Ovary (tissue), 7 donors: ENCODE measurements at regions not wholly inside any gene's neighbourhood (a gene's known extent, or its start where the extent isn't known, plus 50 kb on each side); places are given as distances from the start of the nearest gene placed in this dataset.

Experiments
- DNase-seq, 5 donors: peaks; one replicate each; pipeline ENCODE4 v3.0.0-alpha.2; 2019 to 2020
- H3K27ac ChIP-seq, 2 donors: fragments of 200-600 bp; one replicate each; pipeline versions ENCODE4 v1.5.1 to v1.8.0; 2019 to 2022
- H3K27me3 ChIP-seq: fragments of 200-600 bp; one replicate; pipeline ENCODE4 v1.8.0; 2022
- H3K36me3 ChIP-seq: fragments of 200-600 bp; sonication (generic); one replicate; pipeline ENCODE4 v1.5.1; 2019
- H3K4me1 ChIP-seq: one replicate; pipeline ENCODE4 v1.8.1; 2013; ENCODE audit warnings: mild to moderate bottlenecking, moderate library complexity; ENCODE audit not compliant: insufficient read depth
- H3K4me3 ChIP-seq: fragments of 200-600 bp; sonication (generic); one replicate; pipeline ENCODE4 v1.5.1; 2017
- H3K9me3 ChIP-seq, 2 donors: fragments of 200-600 bp in 1 of 2; sonication (generic) in 1 of 2; one replicate each; pipeline versions ENCODE4 v1.5.1 to v1.8.1; 2013 to 2019; ENCODE audit warnings: mild to moderate bottlenecking in 1 of 2, moderate library complexity in 1 of 2
- EP300 ChIP-seq: sonication (generic); formaldehyde crosslinking; IDR thresholded peaks from one replicate; pipeline ENCODE4 v1.6.1; 2017; ENCODE audit warnings: antibody characterized with exemption
- POLR2A ChIP-seq: fragments of 450-650 bp; IDR thresholded peaks from one replicate; pipeline ENCODE4 v1.6.1; 2017; ENCODE audit warnings: antibody characterized with exemption, mild to moderate bottlenecking, moderate library complexity
- WGBS, 3 donors: extraction: QIAGEN DNeasy Blood & Tissue Kit in 1 of 3; methylation state at CpG; one replicate each; pipeline versions ENCODE4 v1.1.5 to v1.1.7; 2013 to 2017; 5-methylcytosine and 5-hydroxymethylcytosine counted together
- intact Hi-C, 4 donors: fragments of 100-400 bp; cut with DNase I; formaldehyde crosslinking; loops; one replicate each; pipeline versions ENCODE4 v1.11.0 to v1.15.1; 2022 to 2023
- TF ChIP-seq, protein P1 (sequence below), 3 donors: fragments of 450-650 bp in 2 of 3; fragments of 200-600 bp in 1 of 3; IDR thresholded peaks; one replicate each; pipeline versions ENCODE4 v1.5.1 to v1.8.0; 2016 to 2022; ENCODE audit warnings: antibody characterized with exemption in 3 of 3, mild to moderate bottlenecking in 1 of 3
- donor health status: DM: no; HTN: no; CAD: no; lungs with moderate emphysema.
- donor health status: DM: no; HTN: no; CAD: no.
- donor health status: Bipolar disorder and iron deficiency.
- donor health status: DM: no; HTN: no; CAD: no.
- donor health status: DM: yes; HTN: yes; CAD: no.

GRCh38 chr12:14111230-14111865, 129.9 kb upstream of the GRIN2B start:
- intact Hi-C loops, result no loop called here
- no peaks in the 10 kb centered on the region for H3K36me3 ChIP-seq
- no peaks in the 10 kb centered on the region for H3K27me3 ChIP-seq
- no peak overlapping the region for H3K4me3 ChIP-seq
- no peak for DNase-seq
- no peaks in the 10 kb centered on the region for H3K9me3 ChIP-seq
- no peak overlapping the region for H3K27ac ChIP-seq
- TF ChIP-seq EP300 (no peak), POLR2A (no peak)
- TF ChIP-seq, protein P1, sequence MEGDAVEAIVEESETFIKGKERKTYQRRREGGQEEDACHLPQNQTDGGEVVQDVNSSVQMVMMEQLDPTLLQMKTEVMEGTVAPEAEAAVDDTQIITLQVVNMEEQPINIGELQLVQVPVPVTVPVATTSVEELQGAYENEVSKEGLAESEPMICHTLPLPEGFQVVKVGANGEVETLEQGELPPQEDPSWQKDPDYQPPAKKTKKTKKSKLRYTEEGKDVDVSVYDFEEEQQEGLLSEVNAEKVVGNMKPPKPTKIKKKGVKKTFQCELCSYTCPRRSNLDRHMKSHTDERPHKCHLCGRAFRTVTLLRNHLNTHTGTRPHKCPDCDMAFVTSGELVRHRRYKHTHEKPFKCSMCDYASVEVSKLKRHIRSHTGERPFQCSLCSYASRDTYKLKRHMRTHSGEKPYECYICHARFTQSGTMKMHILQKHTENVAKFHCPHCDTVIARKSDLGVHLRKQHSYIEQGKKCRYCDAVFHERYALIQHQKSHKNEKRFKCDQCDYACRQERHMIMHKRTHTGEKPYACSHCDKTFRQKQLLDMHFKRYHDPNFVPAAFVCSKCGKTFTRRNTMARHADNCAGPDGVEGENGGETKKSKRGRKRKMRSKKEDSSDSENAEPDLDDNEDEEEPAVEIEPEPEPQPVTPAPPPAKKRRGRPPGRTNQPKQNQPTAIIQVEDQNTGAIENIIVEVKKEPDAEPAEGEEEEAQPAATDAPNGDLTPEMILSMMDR (IDR thresholded peaks at IDR 0.05), result no peak
- 28 to 40% (median 29%) methylated on average over 9 of the region's 9 CpGs for WGBS, 3 donors
- H3K4me1 ChIP-seq, result no peaks in the 10 kb centered on the region

- H3K27me3 ChIP-seq, result no peaks in the 10 kb centered on the region
- H3K27ac ChIP-seq, result no peak overlapping the region
- 62 to 74% (median 66%) methylated on average over 1 of the region's 1 CpG for WGBS, 3 donors
- H3K4me1 ChIP-seq, result no peaks in the 10 kb centered on the region
- no peaks in the 10 kb centered on the region for H3K9me3 ChIP-seq
- TF ChIP-seq EP300, result no peak
- TF ChIP-seq, protein P1 (IDR thresholded peaks at IDR 0.05), result no peak
- TF ChIP-seq POLR2A, result no peak
- intact Hi-C loops, result no loop called here
- H3K36me3 ChIP-seq, result no peaks in the 10 kb centered on the region
- H3K4me3 ChIP-seq, result no peak overlapping the region
- DNase-seq, result no peak
Measured at GRCh38 chr12:14113031-14113430, 131.6 kb upstream of the GRIN2B start.

DNA sequence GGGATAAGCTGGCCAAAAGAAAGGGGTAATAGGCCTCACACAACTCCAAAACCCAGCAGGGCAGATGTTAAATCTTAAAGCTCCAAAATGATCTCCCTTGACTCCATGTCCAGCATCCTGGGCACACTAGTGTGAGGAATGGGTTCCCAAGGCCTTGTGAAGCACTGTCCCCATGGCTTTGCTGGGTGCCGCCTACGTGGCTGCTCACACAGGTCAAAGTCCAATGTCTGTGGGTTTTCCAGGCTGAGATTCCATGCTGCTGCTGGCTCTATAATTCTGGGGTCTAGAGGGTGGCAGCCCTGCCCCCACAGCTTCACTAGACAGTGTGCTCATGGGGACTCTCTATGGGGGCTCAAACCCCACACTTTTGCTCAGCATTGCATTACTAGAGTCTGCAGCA, 145.3 kb upstream of the GRIN2B start:
- no peak overlapping the region for H3K4me3 ChIP-seq

GRCh38 chr12:14129611-14130195, 148.3 kb upstream of the GRIN2B start:
- no peak overlapping the region for H3K27ac ChIP-seq
- no peaks in the 10 kb centered on the region for H3K4me1 ChIP-seq
- WGBS, 3 donors, result 72 to 74% (median 73%) methylated on average over 12 of the region's 12 CpGs
- intact Hi-C loops, result no loop called here
- no peaks in the 10 kb centered on the region for H3K27me3 ChIP-seq
- no peaks in the 10 kb centered on the region for H3K9me3 ChIP-seq
- H3K4me3 ChIP-seq, result no peak overlapping the region
- no peak for DNase-seq
- no peaks in the 10 kb centered on the region for H3K36me3 ChIP-seq
- TF ChIP-seq, protein P1 (IDR thresholded peaks at IDR 0.05), result no peak
- TF ChIP-seq POLR2A (no peak), EP300 (no peak)

More for the DNA sequence above, 145.3 kb upstream of the GRIN2B start:
- 90 to 100% (median 93%) methylated on average over 2 of the region's 2 CpGs for WGBS, 3 donors
- no peak overlapping the region for H3K27ac ChIP-seq
- intact Hi-C loops, result no loop called here
- no peak for DNase-seq
- no peaks in the 10 kb centered on the region for H3K4me1 ChIP-seq
- H3K9me3 ChIP-seq, result no peaks in the 10 kb centered on the region
- no peak for TF ChIP-seq POLR2A
- TF ChIP-seq, protein P1 (IDR thresholded peaks at IDR 0.05), result no peak
- H3K36me3 ChIP-seq, result no peaks in the 10 kb centered on the region
- no peaks in the 10 kb centered on the region for H3K27me3 ChIP-seq
